Suppressor macrophage treated with lipopolysaccharide for 4 hours (primary cell): ENCODE measurements at regions not wholly inside any gene's neighbourhood (a gene's known extent, or its start where the extent isn't known, plus 50 kb on each side); places are given as distances from the start of the nearest gene placed in this dataset.
"Not testable (repeated sequence)": the region's sequence is repeated elsewhere in the genome, so short reads cannot be mapped to it uniquely, and the experiment has no call there.

Experiments
- DNase-seq: peaks from one replicate; pipeline ENCODE4 v3.0.0-alpha.2; 2020

- not testable (repeated sequence) for DNase-seq
Observed at GRCh38 chr1:146318715-146319114, 89.9 kb upstream of the NOTCH2NLA start.

- DNase-seq = peak; percentile 65
Observed at GRCh38 chr1:146317785-146318184, 89.0 kb upstream of the NOTCH2NLA start.

DNA sequence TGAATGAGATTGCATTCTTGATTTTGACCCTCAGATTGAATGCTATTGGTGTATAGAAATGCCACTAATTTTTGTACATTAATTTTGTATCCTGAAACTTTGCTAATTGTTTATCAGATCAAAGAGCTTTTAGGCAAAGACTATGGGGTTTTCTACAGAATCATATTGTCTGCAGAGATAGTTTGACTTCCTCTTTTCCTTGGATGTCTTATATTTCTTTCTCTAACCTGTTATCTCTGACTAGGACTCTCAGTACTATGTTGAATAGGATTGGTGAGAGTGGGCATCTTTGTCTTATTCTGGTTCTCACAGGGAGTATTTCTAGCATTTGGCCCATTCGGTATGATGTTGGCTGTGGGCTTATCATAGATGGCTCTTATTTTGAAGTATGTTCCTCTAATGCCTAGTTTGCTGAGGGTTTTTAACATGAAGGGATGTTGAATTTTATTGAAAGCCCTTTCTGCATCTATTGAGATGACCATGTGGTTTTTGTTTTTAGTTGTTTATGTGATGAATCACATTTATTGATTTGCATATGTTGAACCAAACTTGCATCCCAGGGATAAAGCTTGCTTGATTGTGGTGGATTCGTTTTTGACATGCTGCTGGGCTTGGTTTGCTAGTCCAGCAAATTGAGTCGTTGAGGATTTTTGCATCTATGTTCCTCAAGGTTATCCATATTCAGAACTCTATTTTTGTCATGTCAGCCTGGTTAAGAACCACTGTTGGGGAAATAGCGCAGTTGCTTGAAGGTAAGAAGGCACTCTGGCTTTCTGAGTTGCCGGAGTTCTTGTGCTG lies 85.8 kb upstream of the NOTCH2NLA start:
- DNase-seq = not testable (repeated sequence)

DNA sequence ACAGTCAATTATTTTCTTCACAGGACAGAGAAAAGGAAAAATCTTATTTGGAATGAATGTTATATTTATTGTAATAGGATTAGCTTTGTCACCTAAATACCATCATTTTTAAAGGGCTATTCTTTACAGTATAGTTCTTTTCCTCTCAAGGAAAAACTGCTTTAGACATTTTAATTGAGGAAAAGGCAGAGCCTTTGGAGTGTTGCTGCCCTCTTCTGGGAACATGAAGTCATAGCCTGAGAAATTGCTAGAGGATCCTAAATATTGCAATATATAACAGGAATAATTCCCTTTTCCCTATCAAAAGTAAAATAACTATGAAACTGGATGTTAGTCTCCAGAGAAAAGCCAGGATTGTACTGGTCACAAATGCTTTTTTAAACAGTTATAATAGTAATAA lies 81.8 kb upstream of the NOTCH2NLA start:
- DNase-seq = not testable (repeated sequence)

DNA sequence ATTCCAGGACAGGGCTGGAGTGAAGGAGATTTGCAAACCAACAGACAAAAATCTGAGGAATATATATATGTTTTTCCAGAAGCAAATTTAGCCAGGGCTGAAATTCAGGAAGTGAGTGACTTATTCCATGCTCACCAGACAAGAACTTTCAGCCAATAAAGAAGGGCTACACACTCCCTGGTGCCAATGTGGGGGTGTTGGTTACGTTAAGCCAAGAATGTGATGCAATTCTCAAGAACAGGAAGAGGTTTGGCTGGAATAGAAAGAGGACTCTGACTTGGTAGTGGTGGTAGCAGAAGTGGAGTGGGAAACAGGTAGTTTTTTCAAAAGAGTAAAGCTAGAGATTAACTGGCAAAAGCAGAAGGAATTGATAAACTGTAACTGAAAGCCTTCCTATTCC lies 80.6 kb upstream of the NOTCH2NLA start:
- not testable (repeated sequence) for DNase-seq

DNA sequence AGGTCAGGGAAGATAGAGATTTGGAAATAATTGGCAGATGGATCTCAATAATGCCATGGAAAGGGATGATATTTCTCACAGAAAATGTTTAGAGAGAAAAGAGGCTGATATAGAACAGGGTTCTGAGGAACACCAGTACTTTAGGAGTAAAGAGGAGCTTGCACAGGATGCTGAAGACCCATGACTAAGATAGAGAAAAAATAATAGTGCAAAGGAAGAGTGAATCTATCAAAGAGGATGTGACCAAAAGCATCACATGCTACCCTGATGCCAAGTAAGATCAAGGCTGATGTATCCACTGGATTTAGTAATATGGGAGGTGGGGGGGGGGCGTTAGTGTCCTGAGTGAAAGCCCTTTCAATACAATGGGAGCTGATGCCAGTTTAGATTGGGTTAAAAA lies 80.1 kb upstream of the NOTCH2NLA start:
- DNase-seq = not testable (repeated sequence)

- DNase-seq = not testable (repeated sequence)
Observed at GRCh38 chr1:146308152-146308551, 79.3 kb upstream of the NOTCH2NLA start.

DNA sequence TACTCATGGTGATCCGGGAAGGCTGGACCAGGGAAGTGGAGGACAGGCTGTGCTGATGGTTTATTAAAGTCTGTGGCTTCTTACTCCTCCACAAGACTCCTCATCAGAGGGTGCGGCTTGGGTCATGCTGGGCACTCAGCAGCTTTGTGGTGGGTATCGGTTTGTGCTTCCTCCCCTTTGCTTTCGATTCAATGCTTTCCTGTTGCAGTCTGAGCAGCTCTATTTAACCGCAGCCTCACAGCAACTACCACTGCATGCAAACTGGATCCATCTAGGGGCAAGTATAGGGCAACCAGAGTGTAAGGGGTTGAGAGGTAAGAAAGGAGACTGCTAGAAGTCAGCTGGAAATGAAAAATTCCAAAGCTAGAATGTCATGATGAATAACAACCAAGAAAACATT lies 78.8 kb upstream of the NOTCH2NLA start:
- not testable (repeated sequence) for DNase-seq

GRCh38 chr1:146306651-146307050 lies 77.8 kb upstream of the NOTCH2NLA start:
- not testable (repeated sequence) for DNase-seq

DNA sequence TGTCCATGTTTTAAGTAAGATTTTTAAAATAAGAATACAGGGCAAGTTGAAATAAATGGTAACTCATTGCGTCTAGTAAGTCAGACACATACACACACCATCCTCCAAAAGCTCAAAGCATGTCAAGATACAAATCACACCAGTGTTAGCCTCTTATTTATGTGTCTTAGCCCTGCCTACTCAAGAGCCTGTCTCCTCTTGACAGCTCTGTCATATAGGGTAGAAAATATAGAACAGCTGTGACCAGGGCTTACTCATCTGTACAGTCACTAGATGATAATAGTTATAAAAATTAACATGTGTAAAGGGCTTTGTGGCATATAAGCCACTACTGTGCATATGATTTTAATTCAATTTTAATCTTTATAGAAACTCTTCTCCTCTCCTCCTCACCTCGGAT lies 76.6 kb upstream of the NOTCH2NLA start:
- DNase-seq = not testable (repeated sequence)

GRCh38 chr1:146298575-146298897 lies 69.7 kb upstream of the NOTCH2NLA start:
- not testable (repeated sequence) for DNase-seq

DNA sequence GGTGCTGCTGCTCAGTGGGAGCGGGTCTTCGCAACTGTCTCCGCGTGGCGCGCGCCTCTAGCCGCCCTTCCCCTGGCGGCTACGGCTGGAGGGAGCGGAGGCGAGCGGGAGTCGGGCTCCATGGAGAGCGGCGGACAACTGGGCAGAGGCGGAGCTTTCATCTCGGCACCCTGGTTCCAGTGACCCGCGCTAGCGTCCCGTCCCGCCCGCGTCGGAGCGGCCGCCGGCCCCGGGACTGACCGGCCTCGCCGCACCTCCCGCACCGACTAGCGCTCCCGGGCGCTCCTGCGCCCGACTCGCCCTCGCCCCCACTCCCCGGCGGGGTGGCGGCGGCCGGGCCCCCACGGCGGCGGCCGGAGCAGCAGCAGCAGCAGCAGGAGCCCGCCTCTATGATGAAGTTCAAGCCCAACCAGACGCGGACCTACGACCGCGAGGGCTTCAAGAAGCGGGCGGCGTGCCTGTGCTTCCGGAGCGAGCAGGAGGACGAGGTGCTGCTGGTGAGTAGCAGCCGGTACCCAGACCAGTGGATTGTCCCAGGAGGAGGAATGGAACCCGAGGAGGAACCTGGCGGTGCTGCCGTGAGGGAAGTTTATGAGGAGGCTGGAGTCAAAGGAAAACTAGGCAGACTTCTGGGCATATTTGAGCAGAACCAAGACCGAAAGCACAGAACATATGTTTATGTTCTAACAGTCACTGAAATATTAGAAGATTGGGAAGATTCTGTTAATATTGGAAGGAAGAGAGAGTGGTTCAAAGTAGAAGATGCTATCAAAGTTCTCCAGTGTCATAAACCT lies 69.2 kb upstream of the NOTCH2NLA start:
- DNase-seq = not testable (repeated sequence)

DNA sequence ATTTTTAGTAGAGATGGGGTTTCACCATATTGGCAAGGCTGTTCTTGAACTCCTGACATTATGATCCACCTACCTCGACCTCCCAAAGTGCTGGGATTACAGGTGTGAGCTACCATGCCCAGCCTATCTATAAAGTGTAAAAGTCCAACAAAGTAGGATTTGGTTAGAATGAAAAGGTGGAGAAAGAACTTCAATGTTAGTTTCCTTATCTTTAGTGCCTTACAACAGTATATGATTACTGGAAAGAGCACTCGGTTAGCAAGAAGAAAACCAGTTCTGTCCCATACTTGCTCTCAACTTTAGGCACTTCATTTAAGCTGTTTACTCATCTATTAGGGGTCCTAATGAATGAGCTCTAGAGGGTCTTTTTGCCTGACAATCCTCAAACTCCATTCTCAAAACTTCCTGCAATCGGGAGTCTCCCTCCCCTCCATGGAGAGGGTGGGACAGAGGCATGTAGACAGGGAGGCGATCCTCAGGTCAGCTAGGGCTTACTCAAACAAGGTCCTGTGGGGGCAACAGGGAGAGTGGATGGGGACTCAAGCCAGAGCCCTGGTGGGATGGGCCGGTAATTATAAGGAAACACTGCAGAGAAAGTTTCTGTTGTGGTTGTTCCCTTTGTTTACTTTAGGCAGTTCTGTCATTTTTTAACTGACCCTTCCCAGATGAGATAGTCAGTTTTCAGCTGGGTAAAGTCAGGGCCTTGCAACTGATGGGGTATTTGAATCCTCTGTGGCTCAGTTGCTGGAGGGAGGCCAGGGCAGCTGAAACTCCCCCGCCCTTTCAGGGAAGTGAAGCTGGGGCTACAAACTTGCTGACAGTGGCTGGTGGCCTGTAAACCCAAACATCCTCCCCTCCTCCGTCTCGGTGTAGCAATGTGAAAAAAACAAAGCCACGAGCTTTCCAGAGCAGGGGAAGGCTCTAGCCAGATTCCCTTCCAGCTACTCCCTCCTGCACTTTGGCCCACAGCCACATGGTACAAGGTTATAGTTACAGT lies 64.4 kb upstream of the NOTCH2NLA start:
- DNase-seq = not testable (repeated sequence)

DNA sequence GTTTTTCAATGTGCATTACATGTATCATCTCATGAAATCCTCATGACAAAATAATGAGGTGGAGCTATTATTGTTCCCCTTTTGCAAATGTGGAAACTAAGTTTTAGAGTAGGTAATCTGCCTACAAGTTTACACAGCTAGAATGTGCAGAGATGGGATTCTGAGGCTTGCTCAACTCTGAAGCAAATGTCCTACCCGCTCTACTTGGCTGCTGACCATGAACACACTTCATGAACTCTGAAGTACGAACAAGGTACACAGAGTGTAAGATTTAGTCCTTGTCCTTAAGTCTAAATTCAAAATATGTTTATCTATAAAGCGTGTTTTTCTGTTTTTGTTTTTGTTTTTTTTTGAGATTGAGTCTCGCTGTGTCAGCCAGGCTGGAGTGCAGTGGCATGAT lies 63.6 kb upstream of the NOTCH2NLA start:
- not testable (repeated sequence) for DNase-seq

GRCh38 chr1:146287881-146288280 lies 59.1 kb upstream of the NOTCH2NLA start:
- not testable (repeated sequence) for DNase-seq

- DNase-seq = not testable (repeated sequence)
Observed at GRCh38 chr1:146284760-146285159, 55.9 kb upstream of the NOTCH2NLA start.

DNA sequence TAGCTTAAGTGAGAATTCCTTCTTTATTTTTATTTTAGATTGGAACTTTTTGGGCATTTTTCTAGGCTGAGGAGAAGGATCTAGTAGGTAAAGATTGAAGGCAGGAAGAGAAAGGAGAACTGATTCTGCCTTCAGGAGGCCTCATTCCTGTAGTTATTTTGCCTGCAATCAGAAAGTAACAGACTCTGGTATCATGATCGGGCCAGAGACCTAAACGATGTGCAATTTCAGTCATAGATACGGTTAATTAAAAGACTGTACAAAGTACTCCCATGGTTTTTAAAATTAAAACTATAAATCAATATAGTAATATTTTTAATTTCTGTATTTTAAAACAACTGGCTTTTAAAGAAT lies 54.7 kb upstream of the NOTCH2NLA start:
- not testable (repeated sequence) for DNase-seq

GRCh38 chr1:146282807-146283526 lies 54.1 kb upstream of the NOTCH2NLA start:
- not testable (repeated sequence) for DNase-seq

GRCh38 chr1:146281522-146281921 lies 52.7 kb upstream of the NOTCH2NLA start:
- not testable (repeated sequence) for DNase-seq

DNA sequence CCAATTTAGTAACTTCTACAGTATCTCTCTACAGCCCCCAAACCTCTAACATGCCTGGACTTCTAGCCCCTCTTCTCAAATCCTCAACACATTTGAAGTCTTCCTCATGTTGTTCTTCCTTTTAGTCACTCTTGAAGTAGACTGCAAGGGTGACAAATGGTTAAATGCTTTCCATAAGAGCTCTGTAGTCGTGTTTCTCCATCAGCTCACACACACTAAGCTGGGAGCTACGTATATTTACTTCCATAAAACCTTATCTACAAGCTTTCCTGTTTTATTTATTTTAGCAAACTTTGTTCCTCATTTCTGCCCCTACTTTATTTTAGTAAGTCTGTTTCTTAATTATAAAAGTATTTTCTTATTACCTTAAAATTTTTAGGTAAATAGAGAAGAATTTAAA lies 49.9 kb upstream of the NOTCH2NLA start:
- not testable (repeated sequence) for DNase-seq
